ENCODE measurements at regions not wholly inside any gene's neighbourhood (a gene's known extent, or its start where the extent isn't known, plus 50 kb on each side); places are given as distances from the start of the nearest gene placed in this dataset.

- no peak for DNase-seq (ENCODE audit: extremely low spot score in 2 of 2)
- no peak overlapping the region for H3K4me3 ChIP-seq
- intact Hi-C loops (cut with DNase I): no loop called here
Observed at GRCh38 chr4:52329894-52330293, 278.8 kb downstream of the SPATA18 start.

GRCh38 chr4:52343595-52343994, 292.5 kb downstream of the SPATA18 start:
- Histone ChIP-seq H3K9me3 (no peaks in the 10 kb centered on the region), H3K4me1 (no peaks in the 10 kb centered on the region), H3K4me3 (no peak overlapping the region), H3K36me3 (no peaks in the 10 kb centered on the region), H3K27me3 (no peaks in the 10 kb centered on the region), H3K27ac (no peak overlapping the region)
- DNase-seq (ENCODE audit: extremely low spot score in 2 of 2): no peak
- TF ChIP-seq POLR2A (IDR thresholded peaks at IDR 0.05): no peak
- no peak for TF ChIP-seq POLR2AphosphoS5 (IDR thresholded peaks at IDR 0.05; ENCODE audit: insufficient read depth in 1 of 2, low read depth in 1 of 2)
- TF ChIP-seq CTCF (IDR thresholded peaks at IDR 0.05): no peak
- intact Hi-C loops (cut with DNase I): no loop called here

More at GRCh38 chr4:52329894-52330293, 278.8 kb downstream of the SPATA18 start:
- Histone ChIP-seq H3K9me3 (peaks cover 8% of the 10 kb centered on the region), H3K36me3 (no peaks in the 10 kb centered on the region), H3K4me1 (no peaks in the 10 kb centered on the region), H3K27me3 (no peaks in the 10 kb centered on the region), H3K27ac (no peak overlapping the region)
- TF ChIP-seq POLR2A (IDR thresholded peaks at IDR 0.05): no peak
- no peak for TF ChIP-seq POLR2AphosphoS5 (IDR thresholded peaks at IDR 0.05; ENCODE audit: insufficient read depth in 1 of 2, low read depth in 1 of 2)

- no peak for TF ChIP-seq POLR2AphosphoS5 (IDR thresholded peaks at IDR 0.05; ENCODE audit: insufficient read depth in 1 of 2, low read depth in 1 of 2)
- TF ChIP-seq POLR2A (IDR thresholded peaks at IDR 0.05): no peak
- TF ChIP-seq CTCF (IDR thresholded peaks at IDR 0.05): no peak
- intact Hi-C loops (cut with DNase I): no loop called here
Observed at GRCh38 chr4:52350926-52351325, 299.8 kb downstream of the SPATA18 start.

GRCh38 chr4:52358366-52358765, 300.7 kb downstream of the USP46 start:
- no peak overlapping the region for H3K4me3 ChIP-seq
- no peaks in the 10 kb centered on the region for H3K4me1 ChIP-seq
- TF ChIP-seq CTCF (IDR thresholded peaks at IDR 0.05) (no peak), POLR2AphosphoS5 (IDR thresholded peaks at IDR 0.05; ENCODE audit: insufficient read depth in 1 of 2, low read depth in 1 of 2) (no peak), POLR2A (IDR thresholded peaks at IDR 0.05) (no peak)
- no peak overlapping the region for H3K27ac ChIP-seq
- no peaks in the 10 kb centered on the region for H3K27me3 ChIP-seq
- no peaks in the 10 kb centered on the region for H3K36me3 ChIP-seq
- no peaks in the 10 kb centered on the region for H3K9me3 ChIP-seq
- intact Hi-C loops (cut with DNase I): no loop called here
- DNase-seq (ENCODE audit: extremely low spot score in 2 of 2): no peak

More at GRCh38 chr4:52350926-52351325, 299.8 kb downstream of the SPATA18 start:
- no peaks in the 10 kb centered on the region for H3K4me1 ChIP-seq
- no peaks in the 10 kb centered on the region for H3K9me3 ChIP-seq
- no peaks in the 10 kb centered on the region for H3K27me3 ChIP-seq
- H3K36me3 ChIP-seq: no peaks in the 10 kb centered on the region
- H3K27ac ChIP-seq: no peak overlapping the region
- DNase-seq (ENCODE audit: extremely low spot score in 2 of 2): no peak
- H3K4me3 ChIP-seq: no peak overlapping the region

- H3K9me3 ChIP-seq: no peaks in the 10 kb centered on the region
- H3K27me3 ChIP-seq: no peaks in the 10 kb centered on the region
- H3K4me1 ChIP-seq: no peaks in the 10 kb centered on the region
- no peaks in the 10 kb centered on the region for H3K36me3 ChIP-seq
- no peak overlapping the region for H3K27ac ChIP-seq
- no peak for DNase-seq (ENCODE audit: extremely low spot score in 2 of 2)
- intact Hi-C loops (cut with DNase I): no loop called here
- no peak for TF ChIP-seq POLR2A (IDR thresholded peaks at IDR 0.05)
- no peak overlapping the region for H3K4me3 ChIP-seq
Observed at GRCh38 chr4:52358883-52359321, 300.2 kb downstream of the USP46 start.

- H3K27me3 ChIP-seq: no peaks in the 10 kb centered on the region
- intact Hi-C loops (cut with DNase I): no loop called here
- H3K4me3 ChIP-seq: no peak overlapping the region
- no peaks in the 10 kb centered on the region for H3K36me3 ChIP-seq
- no peak overlapping the region for H3K27ac ChIP-seq
- no peaks in the 10 kb centered on the region for H3K9me3 ChIP-seq
- TF ChIP-seq POLR2AphosphoS5 (IDR thresholded peaks at IDR 0.05; ENCODE audit: insufficient read depth in 1 of 2, low read depth in 1 of 2) (no peak), POLR2A (IDR thresholded peaks at IDR 0.05) (no peak), CTCF (IDR thresholded peaks at IDR 0.05) (no peak)
- no peak for DNase-seq (ENCODE audit: extremely low spot score in 2 of 2)
- H3K4me1 ChIP-seq: no peaks in the 10 kb centered on the region
Observed at GRCh38 chr4:52366191-52366590, 292.9 kb downstream of the USP46 start.
